ENCODE measurements at regions not wholly inside any gene's neighbourhood (a gene's known extent, or its start where the extent isn't known, plus 50 kb on each side); places are given as distances from the start of the nearest gene placed in this dataset.

DNA sequence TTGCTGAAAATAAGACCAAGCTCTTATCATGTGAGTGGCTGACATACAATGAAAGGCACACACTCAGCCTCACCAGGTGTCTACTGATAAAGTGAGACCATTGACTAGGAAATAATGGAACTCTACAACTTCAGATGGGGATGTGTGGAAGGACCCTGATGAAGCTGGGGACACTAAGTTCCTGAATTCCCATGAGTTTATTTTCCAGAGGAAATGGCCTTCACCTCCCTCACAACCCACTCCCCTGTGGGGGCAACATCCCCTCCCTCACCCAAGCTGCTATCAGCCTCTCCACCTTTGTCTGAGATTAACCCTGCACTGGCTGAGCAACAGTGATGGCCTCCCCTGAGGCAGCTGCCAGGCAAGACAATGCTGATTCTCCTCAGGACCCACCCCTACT is 55.2 kb upstream of the SMARCAD1 start:
- TF ChIP-seq, protein P1, sequence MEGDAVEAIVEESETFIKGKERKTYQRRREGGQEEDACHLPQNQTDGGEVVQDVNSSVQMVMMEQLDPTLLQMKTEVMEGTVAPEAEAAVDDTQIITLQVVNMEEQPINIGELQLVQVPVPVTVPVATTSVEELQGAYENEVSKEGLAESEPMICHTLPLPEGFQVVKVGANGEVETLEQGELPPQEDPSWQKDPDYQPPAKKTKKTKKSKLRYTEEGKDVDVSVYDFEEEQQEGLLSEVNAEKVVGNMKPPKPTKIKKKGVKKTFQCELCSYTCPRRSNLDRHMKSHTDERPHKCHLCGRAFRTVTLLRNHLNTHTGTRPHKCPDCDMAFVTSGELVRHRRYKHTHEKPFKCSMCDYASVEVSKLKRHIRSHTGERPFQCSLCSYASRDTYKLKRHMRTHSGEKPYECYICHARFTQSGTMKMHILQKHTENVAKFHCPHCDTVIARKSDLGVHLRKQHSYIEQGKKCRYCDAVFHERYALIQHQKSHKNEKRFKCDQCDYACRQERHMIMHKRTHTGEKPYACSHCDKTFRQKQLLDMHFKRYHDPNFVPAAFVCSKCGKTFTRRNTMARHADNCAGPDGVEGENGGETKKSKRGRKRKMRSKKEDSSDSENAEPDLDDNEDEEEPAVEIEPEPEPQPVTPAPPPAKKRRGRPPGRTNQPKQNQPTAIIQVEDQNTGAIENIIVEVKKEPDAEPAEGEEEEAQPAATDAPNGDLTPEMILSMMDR (IDR thresholded peaks at IDR 0.05; ENCODE audit: poor library complexity, severe bottlenecking): no peak
- no peak for TF ChIP-seq EP300 (conservative IDR thresholded peaks at IDR 0.05; ENCODE audit: poor library complexity, severe bottlenecking)
- TF ChIP-seq, protein P2, sequence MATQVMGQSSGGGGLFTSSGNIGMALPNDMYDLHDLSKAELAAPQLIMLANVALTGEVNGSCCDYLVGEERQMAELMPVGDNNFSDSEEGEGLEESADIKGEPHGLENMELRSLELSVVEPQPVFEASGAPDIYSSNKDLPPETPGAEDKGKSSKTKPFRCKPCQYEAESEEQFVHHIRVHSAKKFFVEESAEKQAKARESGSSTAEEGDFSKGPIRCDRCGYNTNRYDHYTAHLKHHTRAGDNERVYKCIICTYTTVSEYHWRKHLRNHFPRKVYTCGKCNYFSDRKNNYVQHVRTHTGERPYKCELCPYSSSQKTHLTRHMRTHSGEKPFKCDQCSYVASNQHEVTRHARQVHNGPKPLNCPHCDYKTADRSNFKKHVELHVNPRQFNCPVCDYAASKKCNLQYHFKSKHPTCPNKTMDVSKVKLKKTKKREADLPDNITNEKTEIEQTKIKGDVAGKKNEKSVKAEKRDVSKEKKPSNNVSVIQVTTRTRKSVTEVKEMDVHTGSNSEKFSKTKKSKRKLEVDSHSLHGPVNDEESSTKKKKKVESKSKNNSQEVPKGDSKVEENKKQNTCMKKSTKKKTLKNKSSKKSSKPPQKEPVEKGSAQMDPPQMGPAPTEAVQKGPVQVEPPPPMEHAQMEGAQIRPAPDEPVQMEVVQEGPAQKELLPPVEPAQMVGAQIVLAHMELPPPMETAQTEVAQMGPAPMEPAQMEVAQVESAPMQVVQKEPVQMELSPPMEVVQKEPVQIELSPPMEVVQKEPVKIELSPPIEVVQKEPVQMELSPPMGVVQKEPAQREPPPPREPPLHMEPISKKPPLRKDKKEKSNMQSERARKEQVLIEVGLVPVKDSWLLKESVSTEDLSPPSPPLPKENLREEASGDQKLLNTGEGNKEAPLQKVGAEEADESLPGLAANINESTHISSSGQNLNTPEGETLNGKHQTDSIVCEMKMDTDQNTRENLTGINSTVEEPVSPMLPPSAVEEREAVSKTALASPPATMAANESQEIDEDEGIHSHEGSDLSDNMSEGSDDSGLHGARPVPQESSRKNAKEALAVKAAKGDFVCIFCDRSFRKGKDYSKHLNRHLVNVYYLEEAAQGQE (IDR thresholded peaks at IDR 0.05; ENCODE audit: borderline replicate concordance): no peak
- TF ChIP-seq MXI1 (conservative IDR thresholded peaks at IDR 0.05; ENCODE audit: poor library complexity, severe bottlenecking): no peak
- TF ChIP-seq SMC3 (conservative IDR thresholded peaks at IDR 0.05; ENCODE audit: poor library complexity): no peak
- no peak for TF ChIP-seq POLR2AphosphoS5 (IDR thresholded peaks at IDR 0.05)
- TF ChIP-seq RAD21 (conservative IDR thresholded peaks at IDR 0.05): no peak
- TF ChIP-seq EZH2 (IDR thresholded peaks at IDR 0.05; ENCODE audit: borderline replicate concordance, insufficient read depth, low read length, poor library complexity, severe bottlenecking): no peak

Data from neural cell (in vitro differentiated cells).